ENCODE measurements at regions not wholly inside any gene's neighbourhood (a gene's known extent, or its start where the extent isn't known, plus 50 kb on each side); places are given as distances from the start of the nearest gene placed in this dataset.
"Not testable (repeated sequence)": the region's sequence is repeated elsewhere in the genome, so short reads cannot be mapped to it uniquely, and the experiment has no call there.

- DNase-seq, result no peak
Observed at GRCh38 chr3:132084982-132085381, 50.2 kb upstream of the CPNE4 start.

DNA sequence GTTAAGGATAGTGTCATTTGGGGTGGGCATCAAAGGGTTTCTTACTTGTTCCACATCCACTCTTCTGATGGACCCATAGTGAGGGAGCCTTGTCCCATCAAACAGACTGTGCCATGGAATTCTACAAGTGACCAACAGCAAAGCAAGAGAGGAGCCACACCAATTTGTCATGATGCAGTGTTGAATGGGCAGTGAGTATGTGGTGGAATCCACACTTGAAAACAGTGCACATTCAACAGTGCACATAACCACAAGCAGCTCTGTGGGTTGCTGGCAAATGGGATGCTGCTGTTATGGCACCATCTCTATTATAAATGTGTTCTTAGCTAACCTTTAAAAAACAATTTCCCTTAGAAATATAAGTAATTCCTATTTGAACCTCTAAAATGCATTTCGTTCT, 52.5 kb upstream of the CPNE4 start:
- DNase-seq, result no peak

DNA sequence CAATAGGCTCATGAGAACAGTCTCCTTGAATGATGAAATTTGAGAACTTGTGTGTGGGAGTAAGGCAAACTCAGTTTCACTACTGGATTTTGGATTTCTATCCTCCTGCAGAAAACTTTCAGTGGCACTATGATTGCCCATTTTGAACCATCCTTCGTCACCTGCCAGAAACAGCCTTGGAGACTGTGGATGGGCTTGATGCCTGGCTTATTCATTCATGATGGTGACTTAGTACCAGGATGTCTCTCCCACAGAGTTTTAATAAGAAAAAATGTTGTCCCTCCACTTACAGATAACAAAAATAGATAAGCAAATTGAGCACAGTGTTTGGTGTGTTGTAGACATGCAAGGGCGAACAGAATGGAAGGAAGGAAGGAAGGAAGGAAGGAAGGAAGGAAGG, 53.5 kb upstream of the CPNE4 start:
- no peak for DNase-seq

GRCh38 chr3:132090921-132091320, 56.1 kb upstream of the CPNE4 start:
- no peak for DNase-seq

- DNase-seq, result no peak
Observed at GRCh38 chr3:132116601-132117000, 81.8 kb upstream of the CPNE4 start.

DNA sequence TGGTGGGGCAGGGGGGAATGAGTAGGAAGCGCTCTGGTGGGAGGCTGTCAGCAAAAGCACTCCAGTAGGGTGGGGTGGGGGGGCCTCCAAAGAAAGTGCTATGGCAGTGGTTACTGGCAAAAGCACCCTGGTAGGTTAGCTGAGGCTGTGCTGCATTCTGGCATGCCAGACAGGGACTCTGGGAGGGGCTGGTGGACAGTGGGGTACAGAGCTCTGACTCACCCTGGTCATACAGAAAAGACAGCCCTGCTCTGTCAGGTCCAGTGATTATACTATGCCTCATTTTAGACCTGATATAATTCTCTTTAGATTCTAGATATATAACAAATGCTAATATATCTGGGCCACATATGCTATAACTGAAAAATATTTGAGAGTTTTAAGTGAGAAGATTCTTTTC, 82.8 kb upstream of the CPNE4 start:
- DNase-seq, result no peak

DNA sequence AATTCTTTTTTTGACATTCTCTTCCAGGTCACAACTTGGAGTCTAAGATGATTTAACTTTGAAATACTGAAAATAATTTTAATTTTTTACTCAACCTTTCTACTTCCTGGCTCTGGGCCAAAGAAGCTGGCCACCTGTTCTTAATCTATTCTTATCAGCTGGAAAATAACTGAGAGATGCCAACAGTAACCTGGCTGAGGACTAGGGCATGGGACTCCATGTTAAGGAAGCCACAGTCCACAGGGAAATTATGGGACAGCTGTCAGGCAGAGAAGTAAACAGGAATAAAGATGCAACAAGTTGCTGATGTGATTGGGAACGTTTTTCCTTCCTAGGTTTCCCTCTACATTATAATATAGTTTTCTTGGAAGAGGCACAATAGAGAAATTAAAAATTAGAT, 84.7 kb upstream of the CPNE4 start:
- DNase-seq, result no peak

- no peak for DNase-seq
Observed at GRCh38 chr3:132124096-132124495, 89.3 kb upstream of the CPNE4 start.

- no peak for DNase-seq
Observed at GRCh38 chr3:132124651-132125284, 90.0 kb upstream of the CPNE4 start.

DNA sequence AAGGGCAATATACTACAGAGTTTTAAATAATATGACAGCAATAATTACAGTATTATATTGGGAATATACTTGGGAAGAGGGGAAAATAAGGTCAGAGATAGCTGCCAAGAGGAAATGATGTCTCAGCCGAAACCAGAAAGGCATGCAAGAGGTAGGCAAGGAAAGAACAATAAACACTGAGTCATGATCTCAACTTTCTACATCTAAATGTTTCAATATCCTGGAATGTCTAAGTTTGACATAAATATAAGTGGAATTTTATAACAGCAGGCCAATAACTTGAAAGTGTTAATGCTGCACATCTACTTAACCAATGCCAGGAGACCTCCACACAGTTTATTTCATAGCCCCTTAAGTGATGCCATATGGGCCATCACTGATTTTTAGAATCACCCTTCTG, 99.8 kb upstream of the CPNE4 start:
- DNase-seq, result no peak

GRCh38 chr3:132135628-132136333, 101.0 kb upstream of the CPNE4 start:
- DNase-seq, result no peak

GRCh38 chr3:132136334-132136716, 101.5 kb upstream of the CPNE4 start:
- DNase-seq, result no peak

DNA sequence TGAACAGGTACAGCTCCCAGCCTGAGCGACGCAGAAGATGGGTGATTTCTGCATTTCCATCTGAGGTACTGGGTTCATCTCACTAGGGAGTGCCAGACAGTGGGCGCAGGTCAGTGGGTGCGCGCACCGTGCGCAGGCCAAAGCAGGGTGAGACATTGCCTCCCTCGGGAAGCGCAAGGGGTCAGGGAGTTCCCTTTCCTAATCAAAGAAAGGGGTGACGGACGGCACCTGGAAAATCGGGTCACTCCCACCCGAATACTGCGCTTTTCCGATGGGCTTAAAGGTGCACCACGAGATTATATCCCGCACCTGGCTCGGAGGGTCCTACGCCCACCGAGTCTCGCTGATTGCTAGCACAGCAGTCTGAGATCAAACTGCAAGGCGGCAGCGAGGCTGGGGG, 102.1 kb upstream of the CPNE4 start:
- not testable (repeated sequence) for DNase-seq

DNA sequence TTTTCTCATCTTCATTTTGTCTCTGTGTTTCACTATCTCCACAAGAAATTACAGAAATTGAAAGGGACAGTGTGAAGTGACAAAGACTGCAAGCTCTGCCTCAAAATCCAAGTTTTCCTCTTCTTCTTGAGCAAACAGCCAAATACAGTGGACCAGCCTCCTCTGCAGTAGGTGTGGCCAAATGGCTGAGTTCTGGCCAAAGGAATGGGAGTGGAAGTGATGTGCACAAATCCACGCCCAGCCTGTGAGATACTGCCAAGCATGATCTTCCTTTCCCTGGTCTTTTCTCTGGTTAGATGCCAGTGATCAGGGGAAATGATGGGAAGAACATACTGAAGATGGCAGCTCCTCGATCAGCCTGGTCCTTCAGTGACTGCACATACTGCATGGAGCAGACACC, 111.0 kb upstream of the CPNE4 start:
- no peak for DNase-seq

GRCh38 chr3:132154619-132155018, 119.8 kb upstream of the CPNE4 start:
- DNase-seq, result no peak

GRCh38 chr3:132159145-132159544, 124.3 kb upstream of the CPNE4 start:
- no peak for DNase-seq

DNA sequence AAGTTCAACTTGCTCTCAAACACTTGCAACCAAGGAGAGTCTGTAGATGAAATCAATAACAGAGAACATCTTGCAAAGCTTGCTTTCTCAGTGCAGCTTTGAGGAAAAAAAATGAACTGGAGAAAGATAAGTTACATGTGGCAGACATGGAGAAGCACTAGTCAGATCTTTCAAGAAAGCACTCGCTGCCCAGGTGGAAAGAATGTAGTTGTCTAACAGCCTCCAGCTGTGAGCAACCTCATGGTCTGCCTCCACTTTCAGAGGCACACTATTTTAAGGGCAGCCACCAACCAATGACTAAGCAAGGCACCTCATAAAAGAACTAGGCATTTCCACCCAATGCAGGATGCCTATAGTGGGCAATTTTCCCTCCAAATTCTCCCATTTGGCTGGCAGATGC, 125.4 kb upstream of the CPNE4 start:
- DNase-seq, result no peak

DNA sequence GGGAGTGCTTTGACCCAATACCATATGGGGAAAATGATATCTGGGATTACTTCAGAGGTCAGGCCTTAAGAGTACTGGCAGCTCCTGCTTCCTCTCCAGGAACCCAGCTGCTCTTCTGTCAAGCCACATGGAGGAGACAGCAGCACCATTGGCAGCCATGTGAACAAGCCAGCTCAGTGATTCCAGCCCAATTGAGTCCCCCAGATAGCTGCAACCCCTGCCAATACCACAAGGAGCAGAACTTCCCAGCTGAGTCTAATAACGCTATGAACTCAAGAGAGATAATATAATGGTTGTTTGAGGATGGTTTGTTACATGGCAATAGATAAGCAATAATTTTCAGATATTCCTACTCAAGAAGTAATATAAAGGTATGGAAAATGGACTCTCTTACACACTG, 126.8 kb upstream of the CPNE4 start:
- DNase-seq, result no peak

DNA sequence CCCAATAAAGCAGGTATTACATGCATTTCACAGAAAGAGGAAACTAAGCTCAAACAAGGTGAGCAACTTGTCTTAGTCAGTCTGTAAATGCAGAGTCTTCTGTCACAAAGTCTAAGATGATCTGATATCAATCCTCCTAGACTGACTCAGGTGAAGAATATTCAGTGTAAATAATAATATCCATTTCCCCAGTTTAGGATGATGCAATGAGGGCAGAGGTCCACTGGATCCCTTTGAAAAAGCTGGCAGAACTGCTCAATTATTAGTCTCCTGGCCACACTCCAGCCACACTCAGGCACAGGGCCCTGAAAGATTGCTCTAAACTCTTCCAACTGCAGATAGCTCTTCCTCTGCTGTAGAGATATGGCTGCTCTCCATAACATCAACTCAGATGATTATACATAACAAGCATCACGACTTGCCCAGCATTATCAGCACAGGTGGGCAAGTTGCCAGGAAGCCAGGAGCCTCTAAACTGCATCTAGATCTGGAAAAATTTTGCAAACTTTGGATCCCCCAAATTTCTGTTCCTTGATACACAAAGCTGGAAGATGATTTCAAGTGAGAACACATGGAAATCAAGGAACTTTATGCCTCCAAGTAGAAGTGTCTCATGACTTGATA, 129.8 kb upstream of the CPNE4 start:
- no peak for DNase-seq

DNA sequence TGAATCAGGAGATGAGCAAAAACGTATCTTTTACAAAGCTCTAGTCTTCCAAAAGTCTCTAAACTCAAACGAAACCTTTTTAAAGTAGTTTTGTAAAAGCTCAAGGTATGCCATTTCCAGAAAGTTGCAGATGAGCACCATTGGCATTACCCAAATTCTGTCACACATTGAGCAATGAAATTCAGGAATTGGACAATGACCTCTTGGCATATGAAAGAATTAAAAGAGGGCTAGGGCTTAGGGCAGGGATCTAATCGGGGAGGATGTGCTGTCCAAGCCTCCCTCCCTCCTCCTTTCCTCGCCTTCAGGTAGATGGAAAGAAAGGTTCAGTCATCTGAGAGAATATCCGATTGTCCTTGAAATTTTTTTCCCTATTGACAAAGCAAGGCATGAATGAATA, 133.1 kb upstream of the CPNE4 start:
- no peak for DNase-seq

GRCh38 chr3:132174500-132174899, 139.7 kb upstream of the CPNE4 start:
- DNase-seq, result no peak

GRCh38 chr3:132180337-132180791, 136.8 kb upstream of the ACP3 start:
- no peak for DNase-seq

DNA sequence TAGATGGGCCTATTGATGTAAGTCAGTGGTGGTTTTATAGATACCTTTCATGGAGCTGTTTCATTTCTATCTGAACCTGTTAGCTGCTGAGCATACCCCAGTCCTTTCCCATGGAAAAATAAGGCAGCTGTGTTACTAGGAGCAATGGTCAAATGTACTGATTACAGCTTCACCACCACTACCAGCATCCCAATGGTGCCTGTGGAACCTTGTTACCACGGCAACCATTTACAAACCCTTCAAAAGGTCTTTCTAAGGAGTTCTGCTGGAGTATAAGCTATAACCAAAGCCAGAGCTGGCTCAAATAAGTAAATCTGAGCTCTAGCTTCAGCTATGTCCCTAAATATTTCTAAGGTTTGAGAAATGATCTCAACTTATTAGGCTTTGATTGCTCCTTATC, 133.4 kb upstream of the ACP3 start:
- DNase-seq, result no peak

GRCh38 chr3:132187746-132188145, 129.5 kb upstream of the ACP3 start:
- DNase-seq, result no peak

DNA sequence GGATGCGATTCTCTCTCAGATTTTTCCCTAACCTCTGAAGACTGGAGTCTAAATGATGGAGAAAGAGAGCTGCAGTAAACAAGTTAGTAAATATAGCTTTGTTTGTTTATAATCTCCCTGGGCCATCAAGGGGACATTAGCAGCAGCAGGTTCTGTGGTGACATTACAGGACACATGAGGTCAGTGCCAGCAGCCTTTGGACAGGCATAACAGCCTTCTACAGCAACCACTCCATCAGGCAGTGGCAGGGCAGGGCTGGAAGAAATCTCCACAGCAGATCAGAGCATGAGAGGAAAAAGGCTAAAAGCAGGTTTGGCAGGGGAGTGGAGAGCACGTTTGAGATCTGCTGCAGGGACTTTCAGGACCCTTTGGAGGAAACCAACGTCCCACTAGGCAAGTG, 127.6 kb upstream of the ACP3 start:
- DNase-seq, result no peak
